SK-N-MC (cell line): ENCODE measurements at regions not wholly inside any gene's neighbourhood (a gene's known extent, or its start where the extent isn't known, plus 50 kb on each side); places are given as distances from the start of the nearest gene placed in this dataset.

Experiments used
- EZH2 ChIP-seq: fragments of 200-600 bp; sonication (generic); IDR thresholded peaks from one replicate; pipeline ENCODE4 v1.6.1; 2017; ENCODE audit warnings: antibody characterized with exemption
- POLR2AphosphoS5 ChIP-seq: IDR thresholded peaks from 2 replicates; pipeline ENCODE4 v1.6.1; 2012; ENCODE audit warnings: mild to moderate bottlenecking, low read depth, low read length, borderline replicate concordance

DNA sequence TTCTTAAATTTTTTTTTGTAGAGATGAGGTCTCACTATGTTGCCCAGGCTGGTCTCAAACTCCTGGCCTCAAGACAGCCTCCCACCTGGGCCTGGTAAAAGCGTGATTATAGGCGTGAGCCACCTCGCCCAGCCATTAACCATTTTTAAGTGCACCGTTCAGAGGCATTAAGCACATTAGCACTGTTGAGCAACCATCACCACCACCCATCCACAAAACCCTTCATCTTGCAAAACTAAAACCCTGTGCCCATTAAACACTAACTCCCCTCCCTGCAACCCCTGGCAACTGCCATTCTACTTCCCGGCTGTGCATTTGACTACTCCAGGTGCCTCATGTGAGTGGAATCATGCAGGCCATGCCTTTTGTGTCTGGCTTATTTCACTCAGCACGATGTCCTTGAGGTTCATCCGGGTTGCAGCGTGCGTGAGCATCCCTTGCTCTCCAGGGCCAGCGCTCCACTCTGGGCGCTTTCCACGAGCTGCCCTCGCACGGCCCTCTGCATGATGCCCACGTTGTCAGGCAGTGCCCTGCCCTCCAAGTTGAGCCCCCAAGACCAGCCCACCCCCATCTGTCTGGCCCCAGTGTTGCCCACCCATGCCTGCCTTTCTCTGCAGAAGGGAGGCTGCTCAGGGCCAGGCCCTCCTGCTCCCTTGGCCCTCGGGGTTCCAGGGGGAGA is 63.0 kb upstream of the GLI2 start:
- TF ChIP-seq EZH2 (no peak), POLR2AphosphoS5 (no peak)
